ENCODE measurements at regions not wholly inside any gene's neighbourhood (a gene's known extent, or its start where the extent isn't known, plus 50 kb on each side); places are given as distances from the start of the nearest gene placed in this dataset.

GRCh38 chr1:199292896-199293295 is 654.1 kb downstream of the PTPRC start:
- DNase-seq, result no peak

DNA sequence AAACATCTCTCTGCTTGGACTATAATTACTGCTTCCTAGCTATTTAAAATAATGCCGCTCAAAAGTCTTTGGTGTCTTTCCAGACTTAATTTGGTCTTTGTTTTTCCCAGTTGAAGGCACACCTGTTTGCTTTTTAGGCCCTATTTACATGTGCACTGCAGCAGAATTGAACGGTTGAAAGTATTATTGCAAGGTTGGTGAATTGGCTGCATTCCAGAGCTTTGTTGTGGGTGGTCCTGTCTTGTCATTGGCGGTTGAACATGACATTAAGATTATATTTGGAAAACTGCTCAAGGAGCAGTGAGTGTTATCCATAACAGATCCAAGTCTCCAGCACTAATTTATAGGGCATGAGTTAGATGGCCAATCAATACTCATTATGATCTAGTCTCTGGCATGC is 656.3 kb downstream of the PTPRC start:
- no peak for DNase-seq

DNA sequence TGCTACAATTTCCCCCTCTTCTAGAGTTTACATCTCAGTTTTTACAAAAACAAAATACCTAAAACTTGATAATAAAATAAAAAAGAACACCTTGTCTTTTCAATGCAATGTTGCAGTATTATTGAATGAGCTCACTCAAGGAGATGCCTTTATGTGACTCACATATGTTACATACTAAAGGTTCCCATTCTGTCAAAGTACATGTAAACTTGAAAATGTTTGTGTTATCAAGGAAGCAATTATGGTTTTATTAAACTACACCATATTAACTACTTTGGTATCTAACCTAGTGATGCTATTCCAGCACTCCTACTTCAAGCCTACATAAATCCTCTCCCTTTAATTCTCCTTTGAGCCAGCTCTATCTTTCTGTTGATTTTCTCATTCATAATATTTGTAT is 658.3 kb downstream of the PTPRC start:
- no peak for DNase-seq

- no peak for DNase-seq
Measured at GRCh38 chr1:199297887-199298286, 659.0 kb downstream of the PTPRC start.

- no peak for DNase-seq
Measured at GRCh38 chr1:199298825-199299224, 660.0 kb downstream of the PTPRC start.

GRCh38 chr1:199301472-199302217 is 662.8 kb downstream of the PTPRC start:
- no peak for DNase-seq

DNA sequence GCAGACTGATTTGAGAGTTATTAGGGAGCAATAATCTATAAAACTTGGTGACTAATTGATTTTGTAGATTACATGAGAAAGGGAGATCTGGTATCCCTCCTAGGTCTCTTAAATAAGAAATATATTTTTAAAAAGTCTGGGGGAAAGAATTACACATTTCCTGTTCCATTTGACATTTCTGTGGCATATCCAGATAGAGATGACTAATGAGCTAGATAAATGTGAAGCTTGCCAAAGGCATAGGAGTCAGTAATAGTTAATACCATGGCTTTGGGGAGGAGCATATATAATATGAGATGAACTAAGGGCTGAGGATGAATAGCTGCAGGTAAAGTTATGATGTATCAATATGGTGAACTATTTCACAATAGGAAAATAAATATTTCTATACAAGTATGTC is 663.7 kb downstream of the PTPRC start:
- DNase-seq, result no peak

GRCh38 chr1:199303035-199303434 is 664.2 kb downstream of the PTPRC start:
- DNase-seq, result no peak

DNA sequence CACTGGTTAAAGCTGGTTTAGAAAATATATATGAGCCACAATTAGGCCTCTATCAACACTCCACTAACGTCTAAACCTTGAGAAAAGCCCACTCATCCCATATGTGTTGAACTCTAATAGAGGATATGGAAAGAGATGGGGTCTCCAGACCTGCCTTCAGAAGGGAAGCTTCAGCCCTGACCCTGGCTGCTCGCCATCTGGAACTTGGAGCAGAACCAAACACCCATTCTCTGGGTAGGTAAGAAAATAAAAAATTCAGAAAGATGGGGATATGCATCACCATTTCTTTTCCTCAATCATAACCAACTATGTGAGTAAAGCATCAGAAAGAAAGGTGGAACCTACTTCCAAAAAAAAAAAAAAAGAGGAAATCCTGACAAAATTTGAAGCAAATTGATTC is 666.2 kb downstream of the PTPRC start:
- DNase-seq, result no peak

DNA sequence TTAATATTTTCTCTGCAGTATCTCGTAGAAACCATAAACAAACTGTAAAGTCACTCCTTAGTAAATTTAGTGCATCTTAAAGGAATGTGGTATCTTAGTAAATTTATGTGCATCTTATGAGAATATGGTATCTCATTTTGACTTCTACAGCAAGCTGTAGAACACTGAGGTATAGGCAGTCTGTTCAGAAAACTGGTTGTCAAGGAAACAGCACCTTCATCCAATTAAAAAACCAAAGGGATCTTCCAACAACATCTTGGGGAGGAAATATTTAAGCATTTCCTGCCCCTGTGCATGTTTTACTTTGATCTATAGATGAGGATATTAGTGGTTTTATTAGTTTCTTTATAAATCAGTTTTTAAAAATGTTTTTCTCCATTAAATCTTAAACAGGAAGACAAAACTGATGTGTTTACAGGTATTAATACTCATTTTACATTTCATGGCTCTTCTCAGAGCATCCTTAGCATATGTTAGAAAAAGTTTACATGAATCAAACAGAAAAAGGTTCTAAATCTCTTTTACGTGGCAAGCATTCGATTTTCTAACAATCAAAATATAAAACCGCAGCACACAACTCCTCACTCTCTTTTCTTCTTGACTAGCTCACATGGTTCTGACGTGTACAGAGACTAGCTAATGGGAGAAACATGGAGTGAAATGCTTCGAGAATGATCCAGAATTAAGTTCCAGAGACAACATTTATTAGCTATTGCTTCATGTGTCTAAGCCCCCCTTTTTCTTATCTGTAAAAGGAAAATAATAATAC is 668.8 kb downstream of the PTPRC start:
- DNase-seq, result no peak

DNA sequence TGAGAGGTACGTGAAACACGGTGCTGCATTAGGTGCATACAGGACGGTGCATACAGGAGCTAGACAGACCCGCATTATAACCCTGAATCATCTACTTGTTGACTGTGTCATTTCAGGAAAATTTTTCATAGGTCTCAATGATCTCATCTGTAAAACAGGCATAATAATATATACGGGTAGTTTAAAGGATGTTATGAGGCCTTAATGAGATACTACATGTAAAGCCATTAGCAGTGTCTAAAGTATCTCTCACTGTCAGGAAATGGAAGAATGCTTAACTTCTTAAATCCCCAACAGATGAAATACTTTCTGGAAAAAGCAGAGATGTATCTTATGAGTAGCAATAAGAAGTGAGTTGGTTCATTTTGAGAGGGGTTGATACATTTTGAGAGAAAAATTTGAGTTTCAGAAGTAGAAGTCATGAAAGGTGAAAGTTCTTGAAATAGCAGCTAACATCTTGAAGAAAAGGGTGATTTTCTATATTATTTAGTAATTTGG is 669.6 kb downstream of the PTPRC start:
- DNase-seq, result no peak

DNA sequence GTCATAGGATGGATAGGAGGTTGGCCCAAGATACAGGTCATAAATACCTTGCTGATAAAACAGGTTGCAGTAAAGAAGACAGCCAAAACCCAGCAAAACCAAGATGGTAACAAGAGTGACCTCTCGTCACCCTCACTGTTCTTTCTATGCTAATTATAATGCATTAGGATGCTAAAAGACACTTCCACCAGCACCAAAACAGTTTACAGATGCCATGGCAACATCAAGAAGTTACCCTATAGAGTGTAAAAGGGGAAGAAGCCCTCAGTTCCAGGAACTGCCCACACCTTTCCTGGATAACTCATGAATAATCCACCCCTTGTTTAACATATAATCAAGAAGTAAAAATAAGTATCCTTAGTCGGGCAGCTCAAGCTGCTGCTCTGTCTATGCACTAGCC is 671.9 kb downstream of the PTPRC start:
- no peak for DNase-seq

- DNase-seq, result no peak
Measured at GRCh38 chr1:199311478-199312262, 672.8 kb downstream of the PTPRC start.

GRCh38 chr1:199312626-199313025 is 673.8 kb downstream of the PTPRC start:
- DNase-seq, result no peak

DNA sequence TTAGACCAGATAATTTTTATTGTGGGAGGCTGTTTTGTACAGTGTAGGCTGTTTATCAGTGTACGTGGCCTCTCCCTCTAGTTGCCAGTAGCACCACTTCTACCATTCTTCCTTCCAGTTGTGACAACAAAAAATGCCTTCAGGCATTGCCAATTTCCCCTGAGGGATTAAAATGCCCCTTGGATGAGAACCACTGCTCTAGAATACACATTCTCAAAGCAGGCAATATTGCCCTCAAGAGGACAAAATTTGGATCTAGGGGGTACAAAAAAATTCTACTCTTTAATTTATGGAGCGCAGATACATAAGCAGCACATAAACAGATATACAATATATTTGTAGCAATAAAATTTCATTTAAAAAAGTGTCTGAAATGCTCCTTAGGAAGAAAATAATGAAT is 674.6 kb downstream of the PTPRC start:
- no peak for DNase-seq

GRCh38 chr1:199319341-199319740 is 680.5 kb downstream of the PTPRC start:
- no peak for DNase-seq

DNA sequence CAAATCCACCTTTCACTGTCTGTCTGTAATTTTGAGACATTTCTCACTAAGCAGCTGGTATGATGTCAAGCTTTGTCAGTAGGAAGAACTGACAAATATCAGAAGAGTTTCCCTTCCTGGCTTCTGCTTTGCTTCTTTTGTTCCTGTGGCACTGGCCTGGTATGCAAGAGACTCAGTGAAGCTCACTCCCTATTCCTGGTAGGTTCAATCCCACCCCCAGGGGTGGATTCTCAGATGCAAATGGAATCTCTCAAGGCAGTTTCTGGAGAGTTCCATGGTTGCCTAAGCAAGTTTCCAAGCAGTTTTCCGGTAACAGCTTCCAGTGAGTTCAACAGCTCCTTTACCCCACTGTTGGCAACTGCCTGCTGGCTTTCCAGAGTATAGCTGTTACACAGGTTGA is 683.4 kb downstream of the PTPRC start:
- DNase-seq, result no peak

GRCh38 chr1:199333180-199333579 is 694.3 kb upstream of the NR5A2 start:
- no peak for DNase-seq

GRCh38 chr1:199335496-199335895 is 692.0 kb upstream of the NR5A2 start:
- DNase-seq, result no peak

DNA sequence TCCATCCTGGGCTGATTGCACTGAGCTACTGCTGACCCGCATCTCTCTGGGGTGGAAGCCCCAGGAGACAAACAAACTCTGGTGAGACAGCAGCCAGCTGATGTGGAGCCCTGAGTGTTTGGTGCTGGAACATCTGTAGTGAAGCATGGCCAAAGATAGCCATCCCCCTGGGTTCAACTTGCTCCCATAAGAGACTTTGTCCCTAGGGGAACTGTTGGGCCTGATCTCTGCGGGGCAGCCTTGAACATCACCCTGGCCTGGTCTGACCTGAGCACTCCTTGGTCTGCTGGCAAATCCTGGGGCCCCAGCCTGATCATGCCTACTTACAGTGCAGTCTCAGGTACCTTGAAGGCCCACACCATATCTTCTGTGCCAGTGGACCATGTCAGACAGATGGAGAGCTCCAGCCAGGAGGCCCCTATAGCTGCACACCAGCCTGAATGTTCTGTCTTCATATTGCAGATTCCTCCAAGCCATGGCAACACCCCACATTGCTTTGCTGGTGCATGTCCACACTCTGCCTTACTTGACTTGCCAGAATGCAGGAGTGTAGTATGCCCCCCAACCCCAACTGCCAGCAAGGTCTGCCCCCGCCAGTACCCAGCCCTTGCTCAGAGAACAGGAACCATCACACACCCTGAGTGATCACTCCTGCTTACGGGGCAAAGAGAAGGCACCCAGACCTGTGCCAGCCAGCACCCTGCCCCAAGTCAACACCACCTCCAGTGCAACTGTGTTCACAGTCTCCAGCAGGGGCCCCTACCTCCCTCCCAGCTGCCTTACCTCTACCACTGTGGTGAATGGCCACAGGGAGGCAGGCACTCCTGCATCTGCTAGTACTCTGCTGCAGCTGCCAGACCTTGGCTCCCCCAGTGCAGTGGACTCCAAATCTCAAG is 690.5 kb upstream of the NR5A2 start:
- no peak for DNase-seq

GRCh38 chr1:199338760-199339159 is 688.8 kb upstream of the NR5A2 start:
- DNase-seq, result no peak

DNA sequence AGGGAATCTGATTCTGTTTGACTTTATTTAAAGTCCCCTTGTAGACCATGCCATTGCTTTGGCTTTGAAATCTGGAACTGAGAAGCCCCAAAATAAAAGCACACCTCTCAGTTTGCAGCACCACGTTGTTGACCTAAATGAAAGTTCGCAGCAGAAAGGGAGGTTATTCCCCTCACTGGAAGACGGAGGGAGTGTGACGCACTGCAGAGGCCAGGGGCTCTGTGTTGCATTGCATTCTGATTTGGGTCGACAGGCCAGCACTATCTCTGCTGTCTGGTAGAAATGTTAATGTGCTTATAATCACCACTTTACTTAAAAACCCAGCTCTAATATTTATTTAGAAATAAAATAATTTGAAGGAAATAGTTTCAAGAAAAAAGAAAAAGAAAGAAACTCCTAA is 675.2 kb upstream of the NR5A2 start:
- DNase-seq, result no peak

DNA sequence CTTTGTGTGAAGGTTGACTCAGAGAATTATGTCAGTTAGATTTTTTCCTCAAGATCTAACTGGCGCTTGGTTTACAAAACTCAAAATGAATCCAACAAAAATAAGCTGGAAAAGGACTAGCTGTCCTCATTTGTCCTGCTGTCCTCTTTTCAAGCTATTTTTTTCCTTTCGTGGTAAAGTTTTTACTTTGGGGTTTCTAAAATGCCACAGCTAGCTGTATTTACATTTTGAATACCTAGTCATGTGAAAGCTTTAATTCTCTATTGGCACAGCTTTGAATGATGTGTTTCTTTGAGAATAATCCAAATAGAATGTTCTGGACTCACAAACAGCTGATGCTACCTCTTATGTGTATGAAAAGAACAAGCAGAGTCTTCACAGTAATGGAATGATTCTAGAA is 673.6 kb upstream of the NR5A2 start:
- no peak for DNase-seq
